CD8-positive, alpha-beta memory T cell (primary cell): ENCODE measurements at regions not wholly inside any gene's neighbourhood (a gene's known extent, or its start where the extent isn't known, plus 50 kb on each side); places are given as distances from the start of the nearest gene placed in this dataset.
A peak's percentile ranks its signal among the peaks of the same experiment; 100 is the strongest.

Experiments
- CTCF ChIA-PET: fragments of 350-600 bp; sonication (Branson Sonifier 250); formaldehyde crosslinking; loops from one replicate; lab custom pipeline; 2021; ENCODE audit warnings: antibody characterized with exemption; lab: Charles Lee
- POLR2A ChIA-PET: fragments of 350-600 bp; sonication (Branson Sonifier 250); formaldehyde crosslinking; loops from one replicate; lab custom pipeline; 2021; ENCODE audit warnings: antibody characterized with exemption; lab: Charles Lee
- DNase-seq, 5 donors: peaks; one replicate each; pipeline versions ENCODE4 v3.0.0 to v3.0.0-alpha.2; 2020 to 2022; ENCODE audit warnings: mixed read lengths in 1 of 5
- H3K27ac ChIP-seq: one replicate; pipeline ENCODE4 v1.7.0; 2013; ENCODE audit warnings: low read depth, mild to moderate bottlenecking, low read length, moderate library complexity
- H3K27me3 ChIP-seq: 2 replicates; pipeline ENCODE4 v1.7.0; 2013; ENCODE audit warnings: low read length, mild to moderate bottlenecking; ENCODE audit not compliant: insufficient read depth, poor library complexity, severe bottlenecking
- H3K36me3 ChIP-seq: 2 replicates; pipeline ENCODE4 v1.7.0; 2013; ENCODE audit warnings: mild to moderate bottlenecking, low read length, moderate library complexity; ENCODE audit not compliant: insufficient read depth
- H3K4me1 ChIP-seq: 2 replicates; pipeline ENCODE4 v1.7.0; 2013; ENCODE audit warnings: mild to moderate bottlenecking, low read length, moderate library complexity; ENCODE audit not compliant: insufficient read depth
- H3K4me3 ChIP-seq: 2 replicates; pipeline ENCODE4 v1.7.0; 2013; ENCODE audit warnings: mild to moderate bottlenecking, low read length
- H3K9me3 ChIP-seq: 2 replicates; pipeline ENCODE4 v1.7.0; 2013; ENCODE audit warnings: mild to moderate bottlenecking, low read length
- H3K27ac Mint-ChIP-seq, 8 donors: one replicate each; pipeline ENCODE4 v1.8.0; 2020 to 2021; ENCODE audit warnings: mixed read lengths in 8 of 8, mild to moderate bottlenecking in 6 of 8, inconsistent platforms in 3 of 8, moderate library complexity in 3 of 8
- H3K27me3 Mint-ChIP-seq, 2 donors: one replicate each; pipeline ENCODE4 v1.8.0; 2020 to 2021; ENCODE audit warnings: mixed read lengths in 2 of 2, mild to moderate bottlenecking in 1 of 2, moderate library complexity in 1 of 2
- H3K36me3 Mint-ChIP-seq, 3 donors: one replicate each; pipeline ENCODE4 v1.8.0; 2020 to 2021; ENCODE audit warnings: mixed read lengths in 3 of 3, inconsistent platforms in 1 of 3, mild to moderate bottlenecking in 1 of 3
- H3K4me1 Mint-ChIP-seq, 3 donors: one replicate each; pipeline ENCODE4 v1.8.0; 2020 to 2021; ENCODE audit warnings: mixed read lengths in 3 of 3, inconsistent platforms in 1 of 3, mild to moderate bottlenecking in 1 of 3
- H3K4me3 Mint-ChIP-seq, 7 donors: one replicate each; pipeline ENCODE4 v1.8.0; 2020 to 2021; ENCODE audit warnings: mixed read lengths in 7 of 7, mild to moderate bottlenecking in 6 of 7, moderate library complexity in 4 of 7, inconsistent platforms in 2 of 7
- H3K9me3 Mint-ChIP-seq, 5 donors: one replicate each; pipeline ENCODE4 v1.8.0; 2020 to 2022; ENCODE audit warnings: mixed read lengths in 5 of 5, mild to moderate bottlenecking in 3 of 5, moderate library complexity in 2 of 5, inconsistent platforms in 1 of 5

DNA sequence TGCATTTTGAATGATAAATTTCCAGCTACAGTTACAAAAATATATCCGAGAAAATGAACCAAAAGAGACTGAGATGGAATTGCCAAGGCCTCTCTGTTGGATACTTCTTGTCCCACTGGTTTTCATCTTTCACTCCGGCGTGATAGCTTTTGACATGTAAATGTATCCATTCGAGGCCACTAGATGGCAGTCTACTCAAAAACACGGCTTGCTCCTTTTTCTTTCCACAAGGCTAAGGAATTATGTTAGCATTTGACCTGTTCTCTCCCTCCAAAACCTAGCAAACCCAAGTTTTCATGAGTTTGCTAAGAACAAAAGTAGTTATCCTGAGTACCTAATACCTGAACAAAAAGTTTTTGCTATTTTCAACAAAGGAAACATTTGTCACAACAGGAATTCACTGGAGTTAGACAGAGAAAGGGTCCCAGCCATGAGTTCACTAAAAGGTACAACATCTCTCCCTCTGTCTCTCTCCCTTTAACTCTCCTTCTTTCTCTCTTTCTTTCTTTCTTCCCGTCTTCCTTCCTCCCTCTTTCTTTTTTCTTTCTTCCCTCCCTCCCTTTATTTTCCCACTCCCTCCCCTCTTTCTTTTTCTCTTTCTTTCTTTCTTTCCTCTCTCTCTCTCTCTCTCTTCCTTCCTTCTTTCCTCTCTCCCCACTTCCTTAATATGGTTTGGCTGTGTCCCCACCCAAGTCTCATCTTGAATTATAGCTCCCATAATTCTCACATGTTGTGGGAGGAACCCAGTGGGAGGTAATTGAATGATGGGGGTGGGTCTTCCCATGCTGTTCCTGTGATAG is 207.9 kb upstream of the MYO3A start:
- H3K27ac Mint-ChIP-seq = peak overlapping the region in 1 of 8 donors; percentile 61
- peaks cover 3 to 12% of the 10 kb centered on the region in 2 donors for H3K27me3 Mint-ChIP-seq
- H3K27me3 ChIP-seq = no peaks in the 10 kb centered on the region
- no peak overlapping the region for H3K4me3 ChIP-seq
- no peaks in the 10 kb centered on the region for H3K9me3 ChIP-seq
- H3K4me1 Mint-ChIP-seq = peaks cover 0 to 5% (median 5%) of the 10 kb centered on the region in 3 donors
- no peaks in the 10 kb centered on the region for H3K9me3 Mint-ChIP-seq
- CTCF ChIA-PET = no interaction called here
- H3K36me3 Mint-ChIP-seq = no peaks in the 10 kb centered on the region
- no peaks in the 10 kb centered on the region for H3K4me1 ChIP-seq
- H3K4me3 Mint-ChIP-seq = no peak overlapping the region
- POLR2A ChIA-PET = no interaction called here
- H3K27ac ChIP-seq = no peak overlapping the region
- no peaks in the 10 kb centered on the region for H3K36me3 ChIP-seq
- DNase-seq = peak in 1 of 5 donors; percentile 4

DNA sequence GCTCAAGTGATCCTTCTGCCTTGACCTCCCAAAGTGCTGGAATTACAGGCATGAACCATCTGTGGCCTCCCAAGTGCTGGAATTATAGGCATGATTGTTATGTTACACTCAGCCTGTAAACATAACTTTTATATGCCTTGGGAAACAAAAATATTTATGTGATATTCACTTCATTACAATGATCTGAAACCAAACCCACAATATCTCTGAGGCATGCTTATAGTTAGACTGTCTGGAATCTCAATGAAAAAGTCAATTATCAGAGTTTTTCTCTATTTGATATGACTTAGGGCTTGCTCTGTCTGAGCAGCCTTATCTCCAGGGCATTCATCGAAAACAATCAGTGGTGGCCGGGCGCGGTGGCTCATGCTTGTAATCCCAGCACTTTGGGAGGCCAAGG is 195.3 kb upstream of the MYO3A start:
- ChIA-PET CTCF (no interaction called here), POLR2A (no interaction called here)
- H3K36me3 Mint-ChIP-seq = no peaks in the 10 kb centered on the region
- no peaks in the 10 kb centered on the region for H3K4me1 Mint-ChIP-seq
- H3K27ac ChIP-seq = no peak overlapping the region
- no peaks in the 10 kb centered on the region for H3K36me3 ChIP-seq
- H3K27me3 ChIP-seq = no peaks in the 10 kb centered on the region
- H3K4me3 ChIP-seq = no peak overlapping the region
- no peak overlapping the region for H3K27ac Mint-ChIP-seq
- peaks cover 2 to 7% (median 7%) of the 10 kb centered on the region in 5 donors for H3K9me3 Mint-ChIP-seq
- no peak overlapping the region for H3K4me3 Mint-ChIP-seq
- no peaks in the 10 kb centered on the region for H3K4me1 ChIP-seq
- no peaks in the 10 kb centered on the region for H3K9me3 ChIP-seq
- no peak for DNase-seq
- no peaks in the 10 kb centered on the region for H3K27me3 Mint-ChIP-seq

DNA sequence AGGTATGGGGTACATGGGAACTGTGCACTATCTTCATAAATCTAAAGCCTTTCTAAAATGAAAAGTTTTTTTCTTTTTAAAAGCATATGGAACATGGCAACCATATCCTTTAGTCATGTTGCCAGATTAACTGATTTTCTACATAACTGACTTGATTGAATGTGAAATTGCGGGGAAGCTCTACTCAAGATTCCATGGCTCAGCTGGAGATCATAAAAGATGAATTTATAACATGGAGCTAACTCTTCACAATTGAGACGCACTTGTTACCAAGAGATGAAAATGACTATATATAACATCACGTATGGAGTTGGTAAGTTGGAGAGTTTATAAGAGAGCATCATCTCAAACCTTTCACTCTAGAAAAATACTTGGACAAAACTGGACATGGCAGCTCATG is 190.2 kb upstream of the MYO3A start:
- Histone ChIP-seq H3K4me1 (no peaks in the 10 kb centered on the region), H3K36me3 (no peaks in the 10 kb centered on the region), H3K27ac (no peak overlapping the region), H3K4me3 (no peak overlapping the region), H3K9me3 (no peaks in the 10 kb centered on the region), H3K27me3 (no peaks in the 10 kb centered on the region)
- ChIA-PET POLR2A (no interaction called here), CTCF (no interaction called here)
- H3K4me3 Mint-ChIP-seq = no peak overlapping the region
- no peaks in the 10 kb centered on the region for H3K4me1 Mint-ChIP-seq
- no peaks in the 10 kb centered on the region for H3K9me3 Mint-ChIP-seq
- H3K27ac Mint-ChIP-seq = no peak overlapping the region
- DNase-seq = no peak
- no peaks in the 10 kb centered on the region for H3K36me3 Mint-ChIP-seq
- no peaks in the 10 kb centered on the region for H3K27me3 Mint-ChIP-seq

DNA sequence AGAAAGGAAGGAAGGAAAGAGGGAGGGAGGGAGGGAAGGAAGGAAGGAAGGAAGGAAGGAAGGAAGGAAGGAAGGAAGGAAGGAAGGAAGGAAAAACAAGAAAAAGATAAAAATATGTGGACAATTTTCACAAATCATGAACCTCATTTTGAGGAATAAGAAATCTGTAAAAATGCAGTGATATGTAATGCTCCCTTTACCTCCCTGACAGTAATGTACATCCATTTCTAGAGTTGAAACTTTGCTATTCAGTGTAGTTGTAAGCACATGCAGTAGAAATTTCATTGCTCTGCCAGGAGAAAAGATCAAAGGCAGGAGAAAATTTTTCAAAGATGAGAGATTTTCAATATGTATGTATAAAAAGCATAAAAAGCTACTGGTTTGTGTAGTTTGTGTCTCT is 189.5 kb upstream of the MYO3A start:
- ChIA-PET CTCF (no interaction called here), POLR2A (no interaction called here)
- H3K9me3 Mint-ChIP-seq = no peaks in the 10 kb centered on the region
- no peaks in the 10 kb centered on the region for H3K36me3 ChIP-seq
- DNase-seq = no peak
- no peaks in the 10 kb centered on the region for H3K9me3 ChIP-seq
- H3K4me3 Mint-ChIP-seq = no peak overlapping the region
- H3K27ac Mint-ChIP-seq = no peak overlapping the region
- no peak overlapping the region for H3K4me3 ChIP-seq
- H3K27me3 Mint-ChIP-seq = no peaks in the 10 kb centered on the region
- H3K4me1 ChIP-seq = no peaks in the 10 kb centered on the region
- H3K4me1 Mint-ChIP-seq = no peaks in the 10 kb centered on the region
- no peaks in the 10 kb centered on the region for H3K27me3 ChIP-seq
- no peaks in the 10 kb centered on the region for H3K36me3 Mint-ChIP-seq
- no peak overlapping the region for H3K27ac ChIP-seq

DNA sequence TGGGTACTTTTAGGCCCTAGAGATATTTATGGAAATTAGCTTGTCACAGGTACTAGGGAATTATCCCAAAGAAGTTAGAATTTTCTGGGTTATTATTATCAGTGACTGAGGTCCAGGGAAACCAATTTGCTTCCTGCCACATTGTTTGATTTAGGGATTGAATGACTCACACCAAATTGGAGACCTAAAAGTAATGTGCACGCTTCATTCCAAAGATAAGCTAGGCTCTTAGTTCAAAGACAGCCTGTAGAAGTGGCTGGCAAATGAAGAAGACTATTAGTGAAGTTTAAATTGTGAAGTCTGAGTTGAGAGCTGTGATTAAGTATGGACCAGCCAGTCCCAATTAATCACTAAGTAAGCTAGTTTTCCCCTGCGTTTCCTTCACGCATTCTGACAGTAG is 188.1 kb upstream of the MYO3A start:
- Histone ChIP-seq H3K9me3 (no peaks in the 10 kb centered on the region), H3K27ac (no peak overlapping the region), H3K4me1 (no peaks in the 10 kb centered on the region), H3K27me3 (no peaks in the 10 kb centered on the region), H3K36me3 (no peaks in the 10 kb centered on the region), H3K4me3 (no peak overlapping the region)
- Mint-ChIP-seq H3K36me3 (no peaks in the 10 kb centered on the region), H3K4me3 (no peak overlapping the region), H3K9me3 (no peaks in the 10 kb centered on the region), H3K4me1 (no peaks in the 10 kb centered on the region), H3K27me3 (no peaks in the 10 kb centered on the region), H3K27ac (no peak overlapping the region)
- ChIA-PET POLR2A (interaction anchor here (0.6 kb wide), 1 partner anchor 19 kb away, joined by 3 read pairs; no protein-coding TSS in a partner anchor), CTCF (no interaction called here)
- no peak for DNase-seq

DNA sequence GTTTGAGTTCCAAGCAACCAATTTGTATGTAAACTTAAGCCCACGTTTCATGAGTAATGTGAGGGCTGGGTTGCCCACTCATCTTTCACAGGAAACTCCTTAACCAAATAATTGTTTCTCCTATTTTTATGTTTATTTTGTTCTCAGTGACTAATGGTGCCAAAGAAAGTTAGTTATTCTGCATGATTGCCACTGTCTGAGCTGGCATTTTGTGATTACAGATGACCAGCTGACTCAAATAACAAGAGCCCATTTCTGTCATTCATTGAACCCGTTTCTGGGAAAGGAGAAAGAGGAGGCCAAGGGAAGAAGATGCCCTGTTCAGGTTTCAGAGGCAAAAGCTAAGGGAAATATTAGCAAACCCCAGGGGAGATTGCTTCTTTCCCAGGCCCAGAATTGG is 186.9 kb upstream of the MYO3A start:
- Histone ChIP-seq H3K4me1 (no peaks in the 10 kb centered on the region), H3K36me3 (no peaks in the 10 kb centered on the region), H3K9me3 (no peaks in the 10 kb centered on the region), H3K27me3 (no peaks in the 10 kb centered on the region), H3K4me3 (no peak overlapping the region), H3K27ac (no peak overlapping the region)
- H3K36me3 Mint-ChIP-seq = no peaks in the 10 kb centered on the region
- no peak overlapping the region for H3K27ac Mint-ChIP-seq
- CTCF ChIA-PET = no interaction called here
- H3K9me3 Mint-ChIP-seq = no peaks in the 10 kb centered on the region
- POLR2A ChIA-PET = no interaction called here
- DNase-seq = no peak
- no peaks in the 10 kb centered on the region for H3K4me1 Mint-ChIP-seq
- H3K27me3 Mint-ChIP-seq = no peaks in the 10 kb centered on the region
- H3K4me3 Mint-ChIP-seq = no peak overlapping the region

DNA sequence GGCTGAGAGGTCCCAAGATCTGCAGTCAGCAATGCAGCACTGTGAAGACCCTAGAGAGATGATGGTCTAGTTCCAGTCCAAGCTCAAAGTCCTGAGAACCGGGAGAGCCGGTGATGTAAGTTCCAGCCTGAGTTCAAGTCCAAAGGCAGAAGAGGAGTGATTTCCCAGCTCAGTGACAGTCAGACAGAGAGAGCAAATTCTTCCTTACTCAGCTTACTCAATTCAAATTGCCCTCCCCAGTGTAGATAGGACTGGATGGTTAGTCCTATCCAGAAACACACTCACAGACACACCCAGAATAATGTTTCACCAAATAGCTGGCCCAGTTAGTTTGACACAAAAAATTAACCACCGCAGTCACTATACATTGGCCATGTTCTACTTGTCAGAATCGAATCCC is 185.5 kb upstream of the MYO3A start:
- CTCF ChIA-PET = no interaction called here
- POLR2A ChIA-PET = no interaction called here
- H3K4me1 Mint-ChIP-seq = no peaks in the 10 kb centered on the region

DNA sequence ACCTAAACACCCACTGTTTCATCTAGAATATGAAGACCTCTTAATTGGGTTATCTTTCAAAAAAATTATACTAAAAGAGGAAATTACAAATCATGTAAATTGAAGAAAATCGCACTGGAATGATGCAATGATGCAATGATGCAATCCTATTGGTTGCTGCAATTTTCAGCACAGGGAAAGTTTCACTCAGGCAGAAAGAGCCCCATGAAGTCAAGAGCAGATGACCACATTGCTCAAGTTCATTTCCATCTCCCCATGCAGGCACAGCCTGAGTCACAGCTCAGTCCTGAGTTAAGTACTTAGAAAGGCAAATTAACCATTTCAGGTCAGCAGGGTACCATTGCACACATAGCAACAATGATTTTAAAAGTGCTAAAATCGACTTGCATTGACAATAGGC is 180.3 kb upstream of the MYO3A start:
- Mint-ChIP-seq H3K9me3 (peaks cover 0 to 2% (median 0%) of the 10 kb centered on the region in 5 donors), H3K4me1 (no peaks in the 10 kb centered on the region), H3K27me3 (no peaks in the 10 kb centered on the region), H3K36me3 (no peaks in the 10 kb centered on the region), H3K27ac (no peak overlapping the region), H3K4me3 (no peak overlapping the region)
- CTCF ChIA-PET = no interaction called here
- POLR2A ChIA-PET = no interaction called here
- H3K27me3 ChIP-seq = no peaks in the 10 kb centered on the region
- no peak for DNase-seq
- no peaks in the 10 kb centered on the region for H3K9me3 ChIP-seq
- no peaks in the 10 kb centered on the region for H3K36me3 ChIP-seq
- H3K4me1 ChIP-seq = no peaks in the 10 kb centered on the region
- H3K27ac ChIP-seq = no peak overlapping the region
- no peak overlapping the region for H3K4me3 ChIP-seq

More for the DNA sequence above, 185.5 kb upstream of the MYO3A start:
- Mint-ChIP-seq H3K27ac (no peak overlapping the region), H3K36me3 (no peaks in the 10 kb centered on the region), H3K4me3 (no peak overlapping the region), H3K27me3 (no peaks in the 10 kb centered on the region), H3K9me3 (no peaks in the 10 kb centered on the region)
- no peak for DNase-seq
- H3K4me1 ChIP-seq = no peaks in the 10 kb centered on the region
- H3K27ac ChIP-seq = no peak overlapping the region
- no peaks in the 10 kb centered on the region for H3K36me3 ChIP-seq
- no peaks in the 10 kb centered on the region for H3K27me3 ChIP-seq
- H3K9me3 ChIP-seq = no peaks in the 10 kb centered on the region
- H3K4me3 ChIP-seq = no peak overlapping the region
